Activated CD4-positive, alpha-beta T cell treated with anti-CD3 and anti-CD28 coated beads, Interleukin-2, amount 10 ng/mL, durations not matched to agents 7 days and 5 days (primary cell): ENCODE measurements at regions not wholly inside any gene's neighbourhood (a gene's known extent, or its start where the extent isn't known, plus 50 kb on each side); places are given as distances from the start of the nearest gene placed in this dataset.

ENCODE experiments used
- CTCF ChIA-PET: fragments of 350-600 bp; sonication (Branson Sonifier 250); formaldehyde crosslinking; loops from one replicate; lab custom pipeline; 2021; ENCODE audit warnings: antibody characterized with exemption; lab: Charles Lee
- POLR2A ChIA-PET: fragments of 350-600 bp; sonication (Branson Sonifier 250); formaldehyde crosslinking; loops from one replicate; lab custom pipeline; 2021; ENCODE audit warnings: antibody characterized with exemption; lab: Charles Lee
- DNase-seq: peaks from one replicate; pipeline ENCODE4 v3.0.0-alpha.2; 2020
- H3K27ac Mint-ChIP-seq: one replicate; pipeline ENCODE4 v1.8.0; 2021; ENCODE audit warnings: mild to moderate bottlenecking, moderate library complexity, mixed read lengths
- H3K27me3 Mint-ChIP-seq: one replicate; pipeline ENCODE4 v1.8.0; 2021; ENCODE audit warnings: mixed read lengths
- H3K36me3 Mint-ChIP-seq: one replicate; pipeline ENCODE4 v1.8.0; 2021; ENCODE audit warnings: low read depth, mixed read lengths
- H3K4me1 Mint-ChIP-seq: one replicate; pipeline ENCODE4 v1.8.0; 2021; ENCODE audit warnings: mixed read lengths
- H3K4me3 Mint-ChIP-seq: one replicate; pipeline ENCODE4 v1.8.0; 2021; ENCODE audit warnings: mild to moderate bottlenecking, moderate library complexity, mixed read lengths
- H3K9me3 Mint-ChIP-seq: one replicate; pipeline ENCODE4 v1.8.0; 2021; ENCODE audit warnings: mixed read lengths

GRCh38 chr2:228239207-228239906 lies 57.9 kb upstream of the SPHKAP start:
- Mint-ChIP-seq H3K27ac (no peak overlapping the region), H3K27me3 (no peaks in the 10 kb centered on the region), H3K9me3 (no peaks in the 10 kb centered on the region), H3K4me1 (no peaks in the 10 kb centered on the region), H3K4me3 (no peak overlapping the region), H3K36me3 (no peaks in the 10 kb centered on the region)
- DNase-seq, result no peak
- ChIA-PET POLR2A (no interaction called here), CTCF (no interaction called here)
